Fibroblast of peridontal ligament (primary cell): ENCODE measurements at regions not wholly inside any gene's neighbourhood (a gene's known extent, or its start where the extent isn't known, plus 50 kb on each side); places are given as distances from the start of the nearest gene placed in this dataset.
"Not testable (repeated sequence)": the region's sequence is repeated elsewhere in the genome, so short reads cannot be mapped to it uniquely, and the experiment has no call there.

Experiments
- DNase-seq: peaks from one replicate; pipeline ENCODE4 v3.0.0-alpha.2; 2010; ENCODE audit errors: extremely low read depth

- no peak for DNase-seq
Measured at GRCh38 chr20:48530957-48531356, 296.8 kb downstream of the PREX1 start.

DNA sequence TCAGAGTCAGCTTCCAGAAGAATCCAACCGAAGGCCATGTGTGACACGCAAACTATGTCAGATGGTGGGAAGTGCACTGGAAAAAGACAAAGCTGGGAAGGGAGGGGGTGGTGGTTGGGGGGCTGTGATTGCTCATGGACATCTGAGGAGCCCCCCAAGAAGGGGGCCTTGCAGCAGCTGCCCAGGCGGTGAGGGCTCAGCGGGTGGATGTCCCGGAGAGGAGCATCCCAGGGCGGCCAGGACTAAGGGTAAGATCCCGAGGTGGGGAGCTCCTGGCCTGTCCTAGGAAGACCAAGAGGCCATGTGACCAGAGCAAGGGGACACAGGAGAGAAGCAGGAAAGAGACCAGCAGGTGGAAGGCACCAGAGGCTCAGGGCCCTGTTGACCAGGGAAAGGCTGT lies 299.5 kb downstream of the PREX1 start:
- no peak for DNase-seq

DNA sequence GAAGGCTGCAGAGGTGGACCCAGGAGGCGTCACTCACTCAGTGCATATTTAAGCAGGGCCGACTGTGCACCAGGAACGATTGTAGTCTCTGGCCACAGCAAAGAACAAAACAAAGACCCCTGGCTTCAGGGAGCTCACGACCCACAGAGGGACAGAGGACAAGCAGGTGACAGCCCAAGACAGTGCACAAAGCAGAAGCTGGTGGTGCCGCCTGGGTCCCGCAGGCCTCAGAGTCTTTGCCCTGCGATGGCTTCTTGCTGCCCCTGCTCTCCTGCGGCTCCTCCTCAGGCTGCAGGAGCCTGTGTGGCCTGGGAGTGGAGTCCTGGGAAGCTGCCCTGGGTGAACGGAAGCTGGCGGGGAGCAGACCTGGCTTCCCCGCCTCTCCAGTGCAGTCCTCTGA lies 300.0 kb downstream of the PREX1 start:
- no peak for DNase-seq

DNA sequence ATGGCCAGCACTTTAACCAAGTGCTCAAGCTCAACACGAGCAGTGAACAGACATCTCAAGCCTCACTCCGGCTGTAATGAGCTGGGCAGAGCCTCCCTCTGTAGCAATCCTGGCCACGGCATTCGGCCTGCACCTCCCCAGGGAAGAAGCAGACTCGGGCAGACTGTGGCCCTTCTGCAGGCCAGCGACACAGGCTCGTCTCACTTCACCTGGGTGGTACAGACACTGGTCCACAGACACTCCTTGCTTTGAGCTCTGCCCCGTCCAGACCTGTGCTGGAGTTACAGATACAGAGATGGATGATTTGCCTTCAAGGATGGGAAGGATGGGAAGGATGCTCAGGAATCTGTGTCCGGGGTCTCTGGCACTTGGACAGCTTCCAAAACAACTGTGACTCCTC lies 300.9 kb downstream of the PREX1 start:
- DNase-seq: no peak

DNA sequence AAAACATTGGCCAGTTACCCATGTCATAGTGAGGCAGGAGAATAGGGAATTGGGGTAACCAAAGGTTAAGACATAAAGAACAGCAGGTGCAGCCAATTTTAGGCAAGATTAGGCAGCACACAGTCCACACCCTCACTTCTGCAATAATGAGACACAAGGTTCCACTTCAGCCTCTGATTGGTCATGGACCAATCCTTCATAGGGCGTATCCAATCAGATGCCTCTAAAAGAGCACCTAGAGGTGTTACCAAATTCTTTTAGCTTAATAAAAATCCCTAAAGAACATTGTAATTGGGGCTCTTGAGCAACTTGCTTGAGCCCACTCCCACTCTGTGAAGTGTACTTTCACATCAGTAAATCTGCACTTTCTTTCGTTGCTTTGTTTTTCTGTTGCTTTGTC lies 302.4 kb downstream of the PREX1 start:
- no peak for DNase-seq

GRCh38 chr20:48524582-48524981 lies 303.2 kb downstream of the PREX1 start:
- no peak for DNase-seq

DNA sequence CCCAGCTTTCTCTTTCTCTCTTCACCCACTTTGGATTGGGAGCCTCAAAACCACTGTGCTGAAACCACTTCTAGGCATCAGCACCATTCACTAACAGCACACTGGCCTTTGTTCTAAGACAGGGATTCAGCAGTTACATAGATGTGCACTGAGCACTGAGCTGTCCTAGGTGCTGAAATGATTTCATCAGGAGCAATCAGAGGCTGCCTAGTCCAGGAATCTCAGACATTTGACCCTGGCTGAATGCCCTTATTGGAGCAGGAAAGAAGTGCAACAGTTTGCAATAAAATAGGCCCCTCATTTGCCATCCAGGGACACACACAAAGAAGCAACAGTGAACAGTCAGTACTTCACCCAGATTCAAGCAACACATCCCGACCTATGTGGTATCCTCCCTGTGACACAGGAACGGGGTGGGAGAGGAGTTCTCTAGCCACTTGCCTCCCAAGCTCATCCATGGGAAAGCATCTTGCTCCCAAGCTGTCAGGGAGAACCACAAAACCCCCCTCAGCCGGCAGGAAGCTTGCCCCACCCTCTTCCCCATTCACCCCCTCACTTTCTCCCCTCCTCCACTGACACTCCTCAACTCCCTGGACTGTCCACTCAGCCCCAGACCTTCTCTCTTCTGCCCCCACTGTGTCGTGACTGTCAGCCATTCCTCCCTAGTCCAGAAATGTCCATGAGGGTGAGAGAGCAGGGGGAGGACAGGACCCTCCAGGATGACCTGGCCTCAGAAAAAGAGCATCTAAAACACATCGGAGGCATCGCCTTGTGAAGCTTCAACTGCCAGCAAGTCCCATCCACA lies 304.4 kb downstream of the PREX1 start:
- peak; percentile 61 for DNase-seq

GRCh38 chr20:48521121-48521520 lies 306.7 kb downstream of the PREX1 start:
- DNase-seq: no peak

DNA sequence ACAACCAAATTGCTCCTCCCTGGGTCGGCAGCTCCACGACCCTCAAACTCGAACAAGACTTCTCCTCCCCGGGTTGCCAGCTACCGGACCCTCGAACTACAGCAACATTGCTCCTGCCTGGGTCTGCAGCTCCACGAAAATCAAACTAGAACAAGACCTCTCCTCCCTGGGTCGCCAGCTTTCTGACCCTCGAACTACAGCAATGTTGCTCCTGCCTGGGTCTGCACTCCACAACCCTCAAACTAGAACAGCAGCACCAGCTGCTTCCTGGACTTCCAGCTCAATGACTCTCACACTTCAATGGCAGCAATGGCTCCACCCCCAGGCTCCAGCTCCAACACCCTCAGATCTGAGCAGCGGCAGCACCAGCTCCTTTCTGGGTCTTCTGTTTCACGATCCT lies 311.6 kb downstream of the PREX1 start:
- DNase-seq: not testable (repeated sequence)

- not testable (repeated sequence) for DNase-seq
Measured at GRCh38 chr20:48514577-48514976, 313.2 kb downstream of the PREX1 start.

DNA sequence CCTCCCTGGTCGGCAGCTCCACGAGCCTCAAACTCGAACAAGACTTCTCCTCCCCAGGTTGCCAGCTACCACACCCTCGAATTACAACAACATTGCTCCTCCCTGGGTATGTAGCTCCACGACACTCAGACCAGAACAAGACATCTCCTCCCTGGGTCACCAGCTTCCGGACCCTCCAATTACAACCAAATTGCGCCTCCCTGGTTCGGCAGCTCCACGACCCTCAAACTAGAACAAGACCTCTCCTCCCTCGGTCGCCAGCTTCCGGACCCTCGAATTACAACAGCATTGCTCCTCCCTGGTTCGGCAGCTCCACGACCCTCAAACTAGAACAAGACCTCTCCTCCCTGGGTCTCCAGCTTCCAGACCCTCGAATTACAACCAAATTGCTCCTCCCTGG lies 315.3 kb downstream of the PREX1 start:
- not testable (repeated sequence) for DNase-seq

GRCh38 chr20:48505066-48505465 lies 322.7 kb downstream of the PREX1 start:
- not testable (repeated sequence) for DNase-seq

GRCh38 chr20:48503166-48503815 lies 324.5 kb downstream of the PREX1 start:
- no peak for DNase-seq

DNA sequence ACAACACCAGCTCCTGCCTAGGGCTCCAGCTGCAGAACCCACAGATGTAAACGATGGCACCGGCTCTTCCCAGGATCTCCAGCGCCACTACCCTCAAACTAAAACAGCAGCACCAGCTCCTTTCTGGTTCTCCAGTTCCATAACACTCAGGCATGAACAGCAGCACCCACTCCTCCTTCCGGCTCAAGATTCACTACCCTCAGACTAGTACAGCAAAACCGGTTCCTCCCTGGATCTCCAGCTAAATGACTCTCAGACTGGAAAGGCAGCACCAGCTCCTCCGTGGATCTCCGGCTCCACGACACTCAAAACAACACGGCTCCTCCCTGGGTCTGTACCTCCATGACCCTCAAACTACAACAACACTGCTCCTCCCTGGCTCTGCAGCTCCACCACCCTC lies 325.0 kb downstream of the PREX1 start:
- no peak for DNase-seq

- no peak for DNase-seq
Measured at GRCh38 chr20:48502016-48502415, 325.8 kb downstream of the PREX1 start.

GRCh38 chr20:48500900-48501299 lies 326.9 kb downstream of the PREX1 start:
- DNase-seq: not testable (repeated sequence)

DNA sequence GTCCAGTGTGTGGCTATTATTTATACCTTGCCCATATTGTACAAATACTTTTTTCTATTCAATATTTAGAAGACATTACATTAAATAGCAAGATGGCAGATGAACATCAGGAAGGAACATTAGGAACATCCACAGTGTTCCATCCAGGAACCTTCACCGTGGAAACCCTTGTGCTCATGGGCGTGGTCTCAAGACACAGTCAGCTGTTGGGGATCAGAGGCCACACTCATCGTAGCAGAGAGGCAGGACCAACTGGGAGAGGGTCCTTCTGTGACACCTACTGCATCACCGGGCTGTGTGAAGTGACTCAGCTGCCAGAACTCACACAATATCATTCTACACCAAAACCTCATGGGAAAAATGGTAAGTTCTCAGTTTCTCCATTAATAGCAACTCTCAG lies 328.9 kb downstream of the PREX1 start:
- DNase-seq: not testable (repeated sequence)

GRCh38 chr20:48498125-48498524 lies 329.7 kb downstream of the PREX1 start:
- not testable (repeated sequence) for DNase-seq

DNA sequence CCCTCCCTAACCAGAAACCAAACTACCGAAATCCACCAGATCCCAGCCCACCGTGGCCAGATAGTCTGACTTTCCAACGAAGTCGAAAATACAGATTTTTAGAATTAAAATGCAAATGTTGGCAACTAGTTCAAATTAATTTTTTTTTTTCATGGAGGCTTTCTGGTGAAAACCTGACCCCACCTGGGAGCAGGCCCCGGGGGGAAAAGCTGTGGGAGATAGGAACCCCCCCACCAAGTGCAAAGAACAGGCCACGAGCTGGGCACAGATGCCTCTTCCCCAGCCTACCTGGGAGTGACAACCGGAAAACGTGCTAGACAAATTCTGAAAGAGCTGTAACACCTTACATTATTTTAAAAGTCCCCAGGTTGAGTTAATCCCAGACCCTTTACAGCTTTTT lies 333.8 kb downstream of the PREX1 start:
- no peak for DNase-seq

GRCh38 chr20:48493331-48493730 lies 334.5 kb downstream of the PREX1 start:
- DNase-seq: not testable (repeated sequence)

- no peak for DNase-seq
Measured at GRCh38 chr20:48492715-48493070, 335.1 kb downstream of the PREX1 start.

DNA sequence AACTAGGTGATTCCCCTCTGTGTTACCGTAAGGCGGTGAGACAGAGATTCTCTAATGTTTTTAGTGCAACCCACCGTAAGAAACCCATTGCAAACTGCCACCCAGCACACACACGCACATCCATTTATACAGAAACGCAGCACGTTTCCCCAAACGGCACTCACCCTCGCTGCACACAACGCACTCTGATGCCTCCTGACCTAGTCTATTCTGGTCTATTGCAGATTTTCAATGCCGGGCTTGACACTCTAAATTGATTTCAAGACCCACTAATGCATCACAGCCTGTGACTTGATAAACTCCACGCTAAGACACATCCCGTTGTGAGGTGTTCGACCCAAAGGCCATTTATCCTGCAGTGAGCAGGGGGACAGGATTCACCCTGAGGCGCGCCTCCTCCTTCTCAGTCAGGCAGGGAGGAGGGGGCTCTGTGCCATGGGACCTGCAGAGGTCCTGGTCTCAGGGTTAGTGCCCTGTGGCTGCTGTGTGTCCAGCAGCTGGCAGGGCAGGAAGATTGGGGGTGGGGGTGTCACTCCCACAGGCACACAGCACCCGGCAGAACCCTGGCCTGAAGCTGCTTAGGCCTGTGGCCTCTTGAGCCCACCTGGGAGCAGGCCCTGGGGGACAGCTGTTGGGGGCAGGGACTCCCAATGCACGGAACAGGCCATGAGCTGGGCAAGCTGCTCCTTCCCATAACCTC lies 335.6 kb downstream of the PREX1 start:
- no peak for DNase-seq
